ENCODE measurements at regions not wholly inside any gene's neighbourhood (a gene's known extent, or its start where the extent isn't known, plus 50 kb on each side); places are given as distances from the start of the nearest gene placed in this dataset.

DNA sequence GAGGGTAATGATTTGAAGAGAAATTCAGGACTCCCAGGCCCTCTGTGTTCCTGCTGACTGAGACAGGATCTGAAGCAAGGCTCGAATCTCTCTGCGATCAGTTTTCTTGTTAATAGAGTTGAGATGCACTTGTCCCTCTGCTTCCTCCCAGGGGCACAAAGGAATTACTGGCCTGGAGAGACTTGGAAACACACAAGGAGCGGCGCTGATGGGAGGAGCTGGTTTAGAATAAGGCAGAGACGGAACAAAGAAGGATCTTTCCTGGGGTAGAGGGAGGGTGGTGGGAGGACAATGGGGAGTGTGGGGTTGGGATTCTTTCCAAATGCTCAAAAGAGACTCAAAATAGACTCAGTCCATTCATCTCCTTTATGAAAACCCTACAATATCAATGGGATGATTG is 719.1 kb downstream of the UQCRFS1 start:
- no peak for DNase-seq

DNA sequence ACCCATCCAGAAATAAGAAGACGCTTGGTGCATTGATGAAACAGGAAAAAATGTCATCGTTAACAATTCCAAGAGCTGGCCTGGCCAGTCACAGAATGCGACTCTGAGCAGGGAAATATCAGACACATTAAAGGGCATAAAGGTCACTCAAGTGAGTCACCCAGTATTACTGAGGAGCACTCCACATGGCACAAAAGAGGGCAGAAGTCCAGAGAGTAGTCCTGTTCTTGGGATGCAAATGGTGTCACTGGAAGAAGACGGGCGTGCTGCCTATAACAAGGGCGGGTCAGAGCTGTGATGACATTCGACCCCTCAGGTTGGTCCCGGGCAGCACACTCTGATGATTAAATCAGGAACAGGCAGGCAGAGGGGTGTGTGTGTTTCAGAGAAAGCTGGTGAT is 720.3 kb downstream of the UQCRFS1 start:
- DNase-seq, result no peak

- no peak for DNase-seq
Measured at GRCh38 chr19:28492201-28492600, 720.8 kb downstream of the UQCRFS1 start.

- no peak for DNase-seq
Measured at GRCh38 chr19:28489776-28490175, 723.2 kb downstream of the UQCRFS1 start.

- DNase-seq, result no peak
Measured at GRCh38 chr19:28489126-28489660, 723.8 kb downstream of the UQCRFS1 start.

DNA sequence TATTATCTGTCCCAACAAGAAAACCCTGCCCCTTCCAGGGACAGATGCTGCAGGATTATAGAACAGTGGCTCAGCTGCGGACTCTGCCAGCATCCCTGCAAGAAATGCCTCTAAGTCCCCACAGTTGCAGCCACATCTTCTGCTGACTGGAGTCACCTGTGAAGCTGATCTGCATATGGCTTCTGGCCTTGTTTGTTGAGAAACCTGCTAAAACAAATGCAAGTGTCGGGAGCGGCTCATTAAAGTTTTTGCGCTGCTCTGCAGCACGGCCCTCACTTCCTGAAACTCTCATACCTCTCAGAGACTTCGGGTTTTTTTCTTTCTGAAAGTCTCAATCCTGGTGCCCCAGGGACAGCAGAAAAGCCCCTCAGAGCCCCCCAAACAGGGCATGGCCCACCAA is 725.0 kb downstream of the UQCRFS1 start:
- no peak for DNase-seq

DNA sequence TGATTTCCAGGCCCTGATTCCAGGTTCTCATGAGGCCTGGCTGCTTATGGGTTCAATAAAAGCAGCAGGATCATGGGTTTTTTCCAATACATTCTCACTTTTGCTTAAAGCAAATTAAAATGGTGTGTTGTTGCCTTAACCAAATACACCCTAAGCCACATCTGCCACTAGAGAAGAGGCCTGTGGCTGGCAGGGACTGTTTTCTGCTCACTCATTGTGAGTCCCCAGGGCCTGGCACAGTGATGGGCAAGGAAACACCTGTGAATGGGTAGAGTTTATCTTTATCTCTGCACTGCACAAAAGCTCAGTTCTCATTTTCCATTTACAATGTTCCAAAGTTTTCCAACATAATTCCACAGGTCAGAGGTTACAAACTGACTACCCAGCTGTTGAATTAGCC is 726.0 kb downstream of the UQCRFS1 start:
- DNase-seq, result no peak

DNA sequence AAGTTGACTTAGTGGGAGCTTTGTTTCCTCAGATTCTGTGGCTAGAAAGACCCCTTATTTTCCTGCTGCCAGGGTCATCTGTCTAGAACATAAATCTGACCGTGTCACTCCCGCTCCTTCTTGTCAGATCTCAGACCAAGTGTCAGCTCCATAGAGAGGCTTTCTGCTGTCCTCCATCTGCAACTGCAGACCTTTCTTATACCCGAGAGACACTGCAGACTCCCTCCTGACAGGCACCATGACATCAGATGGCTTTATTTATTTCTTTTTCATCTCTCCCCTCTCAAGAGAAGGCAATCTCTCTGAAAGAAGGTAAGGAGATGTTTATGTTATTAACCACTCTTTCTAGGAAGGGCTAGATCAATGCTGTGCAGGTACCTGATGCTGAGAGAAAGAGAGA is 726.5 kb downstream of the UQCRFS1 start:
- DNase-seq, result no peak

DNA sequence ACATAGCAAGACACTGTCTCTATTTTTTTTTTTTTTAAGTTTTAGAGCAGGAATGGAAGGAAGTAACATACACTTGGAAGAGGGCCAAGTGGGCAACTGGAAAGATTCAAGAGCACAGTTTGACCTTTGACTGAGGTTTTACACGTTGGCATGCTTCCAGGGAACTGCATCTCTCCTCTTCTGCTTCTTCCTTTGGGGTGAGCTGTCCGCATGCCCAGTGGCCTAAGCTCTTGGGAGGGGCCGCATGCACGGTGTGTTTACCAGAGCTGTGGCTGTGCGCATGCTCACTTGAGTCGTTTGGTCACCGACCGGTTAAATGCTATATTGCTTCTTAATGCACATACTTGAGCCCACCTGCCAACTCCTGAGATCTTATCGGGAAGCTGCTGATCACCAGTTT is 727.7 kb downstream of the UQCRFS1 start:
- no peak for DNase-seq

DNA sequence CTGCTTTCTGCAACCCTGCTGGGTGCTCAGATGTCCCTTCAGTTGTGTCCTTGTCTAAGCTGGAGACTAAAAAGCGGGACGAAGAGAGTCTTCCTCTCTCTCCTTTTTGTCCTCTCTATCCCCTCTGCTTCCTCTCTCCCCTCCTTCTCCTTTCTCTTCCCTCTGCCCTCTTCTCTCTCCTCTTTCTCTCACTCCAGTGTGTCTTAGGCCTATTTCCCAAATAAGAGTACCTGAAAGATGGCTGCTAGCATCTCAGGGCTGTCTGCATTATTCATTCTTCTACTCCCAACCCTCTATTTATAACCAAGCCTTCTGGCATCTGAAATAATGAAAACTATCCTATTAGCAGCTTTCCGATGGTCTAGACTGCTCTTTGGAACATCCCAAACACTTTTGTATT is 729.8 kb downstream of the UQCRFS1 start:
- DNase-seq, result no peak

DNA sequence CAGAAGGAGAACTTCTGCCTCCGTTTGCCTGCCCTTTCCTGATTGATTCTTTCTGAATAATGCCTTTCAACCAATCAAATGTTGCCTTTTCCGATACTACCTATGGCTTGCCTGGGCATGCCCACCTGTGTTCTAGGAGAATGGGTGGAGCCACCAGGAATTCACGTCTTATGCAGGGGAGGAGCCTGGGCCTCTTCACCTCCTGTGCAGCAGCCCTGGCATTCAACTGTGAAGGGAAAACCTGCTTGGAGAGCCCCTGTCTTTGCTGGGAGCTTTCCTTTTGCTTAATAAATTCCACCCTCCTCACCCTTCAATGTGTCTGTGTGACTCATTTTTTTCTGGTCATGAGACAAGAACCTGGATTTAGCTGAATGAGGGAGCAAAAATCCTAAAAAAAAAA is 730.7 kb downstream of the UQCRFS1 start:
- no peak for DNase-seq

- DNase-seq, result no peak
Measured at GRCh38 chr19:28481674-28482073, 731.3 kb downstream of the UQCRFS1 start.

DNA sequence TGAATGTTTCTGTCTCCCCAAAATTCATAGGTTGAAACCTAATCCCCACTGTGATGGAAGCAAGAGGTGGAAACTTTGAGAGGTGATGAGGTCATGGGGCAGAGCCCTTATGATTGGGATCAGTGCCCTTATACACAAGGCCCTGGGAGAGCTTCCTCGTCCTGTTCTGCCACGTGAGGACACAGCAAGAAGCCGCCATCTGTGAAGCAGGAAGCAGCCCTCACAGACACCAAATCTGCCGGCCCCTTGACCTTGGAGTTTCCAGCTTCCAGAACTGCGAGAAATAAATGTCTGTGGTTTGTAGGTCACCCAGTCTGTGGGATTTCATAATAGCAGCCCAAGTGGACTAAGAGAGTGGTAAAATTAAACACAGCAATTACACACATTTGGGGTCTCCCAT is 737.4 kb downstream of the UQCRFS1 start:
- DNase-seq, result no peak

DNA sequence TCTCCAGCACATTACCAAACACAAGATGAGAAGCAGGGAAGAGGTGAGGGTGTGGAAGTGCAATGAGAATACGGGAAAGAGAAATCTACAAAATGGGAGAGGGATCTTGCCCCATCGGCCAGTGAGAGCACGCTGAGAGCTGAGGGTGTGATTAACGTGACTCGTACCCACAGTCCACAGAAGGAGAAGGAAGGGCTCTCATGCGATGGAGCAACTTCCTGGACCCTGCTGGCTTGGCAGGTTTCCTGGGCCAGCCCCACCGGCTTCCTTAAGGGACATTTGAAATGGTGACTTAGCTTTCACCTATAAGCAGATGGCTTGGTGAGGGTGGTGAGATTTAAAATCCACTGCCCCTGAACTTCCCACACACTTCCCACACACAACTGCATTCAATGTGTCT is 740.1 kb downstream of the UQCRFS1 start:
- DNase-seq, result no peak

DNA sequence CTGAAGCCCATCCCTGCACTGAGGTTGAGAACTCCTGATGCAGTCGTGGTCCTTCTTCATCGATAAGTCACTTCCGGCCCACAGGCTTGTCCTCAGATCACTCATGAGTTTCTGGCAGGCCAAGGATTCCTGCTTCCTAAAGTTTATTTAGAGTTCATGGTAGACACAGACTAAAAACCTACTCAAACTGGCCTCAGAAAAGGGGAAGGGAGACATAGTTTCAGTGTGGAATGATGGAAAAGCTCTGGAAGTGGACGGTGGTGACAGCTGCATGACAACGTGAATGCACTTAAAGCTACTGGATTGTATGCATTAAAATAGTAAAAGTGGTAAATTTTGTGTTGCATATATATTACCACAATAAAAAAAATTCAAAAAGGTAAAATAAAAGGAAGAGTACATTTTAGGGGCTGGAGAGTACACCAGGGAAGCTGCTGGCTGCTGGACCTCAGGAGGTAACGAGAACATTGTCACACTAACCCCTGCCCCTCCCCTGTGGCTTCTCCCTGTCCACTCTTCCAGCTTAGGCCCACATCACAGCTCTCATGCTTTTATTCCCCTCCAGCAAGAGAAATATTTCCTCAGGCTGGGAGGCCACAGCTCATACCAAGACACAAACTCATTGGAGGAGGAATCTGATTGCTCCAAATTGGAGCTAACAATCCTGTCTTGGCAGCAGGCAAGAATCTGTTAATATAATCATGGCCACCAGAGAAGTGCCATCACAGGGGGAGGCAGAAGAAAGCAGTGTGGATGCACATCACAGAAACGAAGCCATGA is 741.0 kb downstream of the UQCRFS1 start:
- no peak for DNase-seq

GRCh38 chr19:28469544-28469943 is 743.4 kb downstream of the UQCRFS1 start:
- no peak for DNase-seq

GRCh38 chr19:28468701-28469459 is 744.1 kb downstream of the UQCRFS1 start:
- peak; percentile 20 for DNase-seq

DNA sequence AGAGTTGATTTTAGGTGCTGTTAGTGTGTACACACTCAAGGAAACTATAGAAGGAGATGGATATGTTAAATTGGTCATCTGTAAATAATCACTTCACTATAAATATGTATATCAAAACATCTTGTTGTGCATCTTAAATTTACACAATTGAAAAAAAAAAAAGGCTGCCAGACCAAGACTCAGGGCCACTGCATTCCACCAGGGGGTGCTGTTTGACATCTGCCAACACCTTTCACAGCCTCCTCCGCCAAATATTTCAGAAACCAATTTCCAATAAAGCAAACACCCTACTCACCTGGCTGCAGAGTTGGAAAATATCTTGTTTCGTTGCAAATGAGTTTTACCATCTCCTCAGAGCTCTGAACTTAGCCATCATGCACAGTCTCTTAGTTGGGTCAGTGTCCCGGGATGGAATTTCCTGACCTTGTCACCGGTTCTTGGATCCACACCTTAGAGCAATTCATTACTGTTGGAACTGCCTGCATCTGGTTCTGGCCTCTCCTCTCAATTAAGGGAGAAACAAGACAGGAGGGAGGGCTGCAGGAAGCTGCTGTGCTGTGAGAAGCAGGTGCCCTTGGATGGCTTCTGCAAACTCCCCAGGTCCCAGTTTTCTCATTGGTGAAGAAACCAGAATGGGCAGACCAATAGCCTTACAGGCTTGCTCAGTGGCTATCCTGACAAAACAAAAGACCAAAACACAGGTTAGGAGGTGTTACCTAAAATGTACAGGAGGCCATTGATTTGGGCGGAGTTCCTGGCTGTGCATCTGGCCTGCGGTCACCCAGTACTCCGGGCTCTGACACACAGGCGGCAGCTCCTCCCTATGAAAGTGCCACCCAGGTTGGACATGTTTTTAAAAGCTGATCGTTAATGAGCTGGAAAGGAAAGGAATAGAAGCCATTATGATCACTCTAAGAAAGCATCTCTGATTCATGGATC is 746.6 kb downstream of the UQCRFS1 start:
- DNase-seq, result peak; percentile 68

GRCh38 chr19:28465371-28466086 is 747.4 kb downstream of the UQCRFS1 start:
- no peak for DNase-seq

GRCh38 chr19:28463493-28464053 is 749.4 kb downstream of the UQCRFS1 start:
- DNase-seq, result no peak

DNA sequence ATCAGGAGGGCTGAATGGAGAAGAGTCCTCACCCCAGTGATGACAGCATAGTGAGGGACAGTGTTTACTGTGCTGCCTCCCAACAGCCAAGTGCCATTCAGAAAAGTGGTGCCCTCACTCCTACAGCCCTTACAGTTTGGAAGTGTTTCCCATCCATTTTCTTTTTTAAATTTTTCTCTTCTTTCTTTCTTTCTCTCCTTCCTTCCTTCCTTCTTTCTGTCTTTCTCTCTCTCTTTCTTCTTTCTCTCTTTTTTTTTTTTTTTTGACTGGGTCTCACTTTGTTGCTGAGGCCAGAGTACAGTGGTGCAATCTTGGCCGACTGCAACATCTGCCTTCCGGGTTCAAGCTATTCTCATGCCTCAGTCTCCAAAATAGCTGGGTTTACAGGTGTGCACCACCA is 755.3 kb downstream of the UQCRFS1 start:
- DNase-seq, result no peak

DNA sequence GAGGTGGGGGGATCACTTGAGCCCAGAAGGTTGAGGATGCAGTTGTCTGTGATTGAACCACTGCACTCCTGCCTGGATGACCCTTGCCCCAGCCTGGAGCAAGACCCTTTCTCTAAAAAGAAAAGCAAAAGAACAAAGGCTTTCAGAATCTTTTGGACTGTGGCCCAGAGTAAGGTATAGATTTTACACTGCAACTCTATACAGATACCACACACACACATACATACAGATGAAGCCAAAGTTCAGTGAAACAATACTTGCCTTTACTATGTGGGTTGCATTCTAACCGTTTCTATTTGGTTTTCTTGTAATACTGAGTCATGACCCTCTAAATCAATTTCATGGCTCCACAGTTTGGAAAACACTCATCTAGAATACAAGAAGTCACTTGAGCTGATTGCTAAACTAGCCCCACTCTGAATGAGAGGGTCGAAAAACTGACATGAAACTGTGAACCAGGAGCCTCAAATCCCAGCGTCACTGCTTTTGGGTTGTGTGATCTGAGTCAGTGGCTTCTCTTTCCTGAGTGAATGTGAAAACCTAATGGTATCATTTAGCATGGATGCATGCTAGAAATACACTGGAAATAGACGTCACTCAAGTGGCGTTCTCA is 756.1 kb downstream of the UQCRFS1 start:
- DNase-seq, result no peak
